Panc1 (cell line): ENCODE measurements at regions not wholly inside any gene's neighbourhood (a gene's known extent, or its start where the extent isn't known, plus 50 kb on each side); places are given as distances from the start of the nearest gene placed in this dataset.

Experiments used
- ATAC-seq: fragments of 200-7000 bp; cut with Tn5 transposase; 2 replicates; pipeline ENCODE4 v1.9.1; 2020; ENCODE audit warnings: mild to moderate bottlenecking, moderate library complexity
- BruUV-seq: library from RNA; stranded (reverse); fragments of 400-500 nt; replicated peaks from 2 replicates; lab custom pipeline; 2021; lab: Mats Ljungman, UMichigan
- CTCF ChIA-PET: fragments of 300-600 bp; sonication (Branson Sonifier 250); formaldehyde crosslinking; loops from one replicate; lab custom pipeline; 2022; ENCODE audit warnings: antibody characterized with exemption; lab: Charles Lee
- POLR2A ChIA-PET: fragments of 300-600 bp; sonication (Branson Sonifier 250); formaldehyde crosslinking; loops from one replicate; lab custom pipeline; 2022; ENCODE audit warnings: antibody characterized with exemption; lab: Charles Lee
- DNase-seq: peaks from one replicate; pipeline ENCODE4 v3.0.0-alpha.2; 2010; ENCODE audit warnings: low read depth, low spot score
- H3K27ac ChIP-seq: 2 replicates; pipeline ENCODE4 v1.5.1; 2011; ENCODE audit warnings: mild to moderate bottlenecking, low read length, inconsistent platforms
- H3K27me3 ChIP-seq: fragments of 200-500 bp; sonication (Bioruptor generic); 2 replicates; pipeline ENCODE4 v1.6.0; 2014; ENCODE audit warnings: low read length, inconsistent platforms; ENCODE audit not compliant: control insufficient read depth, insufficient read depth
- H3K36me3 ChIP-seq: fragments of 200-500 bp; sonication (Bioruptor generic); 2 replicates; pipeline ENCODE4 v1.5.1; 2014; ENCODE audit warnings: inconsistent platforms, mild to moderate bottlenecking, low read length, moderate library complexity; ENCODE audit not compliant: control insufficient read depth, insufficient read depth
- H3K4me1 ChIP-seq: 2 replicates; pipeline ENCODE4 v1.5.1; 2011; ENCODE audit warnings: inconsistent platforms, mild to moderate bottlenecking, low read length, moderate library complexity; ENCODE audit not compliant: control insufficient read depth, insufficient read depth
- H3K4me3 ChIP-seq, 2 experiments: 2 replicates each; pipeline ENCODE4 v1.5.1; 2011 to 2012; ENCODE audit warnings: low read depth in 2 of 2, low read length in 2 of 2, mild to moderate bottlenecking in 2 of 2, inconsistent platforms in 1 of 2, moderate library complexity in 1 of 2
- H3K9me3 ChIP-seq: fragments of 200-500 bp; sonication (Bioruptor generic); 2 replicates; pipeline ENCODE4 v1.5.1; 2014; ENCODE audit warnings: low read depth, mild to moderate bottlenecking, inconsistent platforms, low read length, moderate library complexity; ENCODE audit not compliant: control insufficient read depth, insufficient read depth
- POLR2AphosphoS5 ChIP-seq: IDR thresholded peaks from 2 replicates; pipeline ENCODE4 v1.6.1; 2012; ENCODE audit warnings: mild to moderate bottlenecking, low read depth, low read length, moderate library complexity
- REST ChIP-seq, 2 experiments: IDR thresholded peaks; 2 replicates each; pipeline ENCODE4 v1.6.1; 2011 to 2012; ENCODE audit warnings: low read depth in 2 of 2, control low read depth in 1 of 2, low read length in 1 of 2, mild to moderate bottlenecking in 1 of 2, moderate library complexity in 1 of 2; ENCODE audit not compliant: insufficient read depth in 1 of 2
- SIN3A ChIP-seq: IDR thresholded peaks from 2 replicates; pipeline ENCODE4 v1.6.1; 2012; ENCODE audit warnings: low read depth, mild to moderate bottlenecking, low read length, moderate library complexity, borderline replicate concordance; ENCODE audit not compliant: insufficient read depth
- TCF7L2 ChIP-seq: IDR thresholded peaks from 2 replicates; pipeline ENCODE4 v1.6.1; 2011; ENCODE audit warnings: mild to moderate bottlenecking, low read depth, low read length, inconsistent platforms
- in situ Hi-C: cut with HindIII; loops from 2 replicates; pipeline ENCODE4 v1.10.0; 2016; ENCODE audit warnings: low sequenced_read_pairs, low pct_unique_long_range_greater_than_20kb
- intact Hi-C: fragments of 100-400 bp; cut with micrococcal nuclease; formaldehyde crosslinking; loops from one replicate; pipeline ENCODE4 v1.10.0; 2022; ENCODE audit not compliant: unreplicated experiment
- TF ChIP-seq, protein P1 (sequence below): fragments of 450-650 bp; IDR thresholded peaks from 2 replicates; pipeline ENCODE4 v1.5.1; 2017; ENCODE audit warnings: mild to moderate bottlenecking

GRCh38 chrX:34790026-34790425 lies 132.9 kb upstream of the TMEM47 start:
- intact Hi-C loops = no loop called here
- in situ Hi-C loops = no loop called here
- CTCF ChIA-PET = no interaction called here

GRCh38 chrX:34805951-34806350 lies 136.6 kb upstream of the FAM47B start:
- DNase-seq (no peak), ATAC-seq (no peak)
- no peaks in the 10 kb centered on the region for H3K4me1 ChIP-seq
- TF ChIP-seq REST (IDR thresholded peaks at IDR 0.05; ENCODE audit: insufficient read depth in 1 of 2, low read depth in 2 of 2, low read length in 1 of 2) (no peak), POLR2AphosphoS5 (no peak), TCF7L2 (no peak), SIN3A (no peak)
- TF ChIP-seq, protein P1, sequence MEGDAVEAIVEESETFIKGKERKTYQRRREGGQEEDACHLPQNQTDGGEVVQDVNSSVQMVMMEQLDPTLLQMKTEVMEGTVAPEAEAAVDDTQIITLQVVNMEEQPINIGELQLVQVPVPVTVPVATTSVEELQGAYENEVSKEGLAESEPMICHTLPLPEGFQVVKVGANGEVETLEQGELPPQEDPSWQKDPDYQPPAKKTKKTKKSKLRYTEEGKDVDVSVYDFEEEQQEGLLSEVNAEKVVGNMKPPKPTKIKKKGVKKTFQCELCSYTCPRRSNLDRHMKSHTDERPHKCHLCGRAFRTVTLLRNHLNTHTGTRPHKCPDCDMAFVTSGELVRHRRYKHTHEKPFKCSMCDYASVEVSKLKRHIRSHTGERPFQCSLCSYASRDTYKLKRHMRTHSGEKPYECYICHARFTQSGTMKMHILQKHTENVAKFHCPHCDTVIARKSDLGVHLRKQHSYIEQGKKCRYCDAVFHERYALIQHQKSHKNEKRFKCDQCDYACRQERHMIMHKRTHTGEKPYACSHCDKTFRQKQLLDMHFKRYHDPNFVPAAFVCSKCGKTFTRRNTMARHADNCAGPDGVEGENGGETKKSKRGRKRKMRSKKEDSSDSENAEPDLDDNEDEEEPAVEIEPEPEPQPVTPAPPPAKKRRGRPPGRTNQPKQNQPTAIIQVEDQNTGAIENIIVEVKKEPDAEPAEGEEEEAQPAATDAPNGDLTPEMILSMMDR = no peak
- ChIA-PET CTCF (no interaction called here), POLR2A (no interaction called here)
- no peaks in the 10 kb centered on the region for H3K27me3 ChIP-seq
- no peak overlapping the region for H3K4me3 ChIP-seq
- H3K36me3 ChIP-seq = no peaks in the 10 kb centered on the region
- BruUV-seq = no TSS peak
- in situ Hi-C loops = no loop called here
- H3K27ac ChIP-seq = no peak overlapping the region
- no peaks in the 10 kb centered on the region for H3K9me3 ChIP-seq
- intact Hi-C loops = no loop called here

More at GRCh38 chrX:34790026-34790425, 132.9 kb upstream of the TMEM47 start:
- BruUV-seq = no TSS peak
- no peak for DNase-seq
- Histone ChIP-seq H3K27ac (no peak overlapping the region), H3K9me3 (no peaks in the 10 kb centered on the region), H3K27me3 (no peaks in the 10 kb centered on the region), H3K4me1 (no peaks in the 10 kb centered on the region), H3K36me3 (no peaks in the 10 kb centered on the region), H3K4me3 (no peak overlapping the region)
- ATAC-seq = no peak
- POLR2A ChIA-PET = no interaction called here
- TF ChIP-seq POLR2AphosphoS5 = no peak
- TF ChIP-seq, protein P1 = no peak
- no peak for TF ChIP-seq REST (IDR thresholded peaks at IDR 0.05; ENCODE audit: insufficient read depth in 1 of 2, low read depth in 2 of 2, low read length in 1 of 2)
- TF ChIP-seq SIN3A = no peak
- TF ChIP-seq TCF7L2 = no peak
